ENCODE measurements at regions not wholly inside any gene's neighbourhood (a gene's known extent, or its start where the extent isn't known, plus 50 kb on each side); places are given as distances from the start of the nearest gene placed in this dataset.
"Not testable (repeated sequence)": the region's sequence is repeated elsewhere in the genome, so short reads cannot be mapped to it uniquely, and the experiment has no call there.

DNA sequence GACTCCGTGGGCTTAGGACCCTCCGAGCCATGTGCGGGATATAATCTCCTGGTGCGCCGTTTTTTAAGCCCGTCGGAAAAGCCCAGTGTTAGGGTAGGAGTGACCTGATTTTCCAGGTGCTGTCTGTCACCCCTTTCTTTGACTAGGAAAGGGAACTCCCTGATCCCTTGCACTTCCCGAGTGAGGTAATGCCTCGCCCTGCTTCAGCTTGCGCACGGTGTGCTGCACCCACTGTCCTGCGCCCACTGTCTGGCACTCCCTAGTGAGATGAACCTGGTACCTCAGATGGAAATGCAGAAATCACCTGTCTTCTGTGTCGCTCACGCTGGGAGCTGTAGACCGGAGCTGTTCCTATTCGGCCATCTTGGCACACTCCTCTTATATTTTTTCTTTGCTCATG, 95.1 kb upstream of the FRMD4B start:
- TF ChIP-seq, protein P1, sequence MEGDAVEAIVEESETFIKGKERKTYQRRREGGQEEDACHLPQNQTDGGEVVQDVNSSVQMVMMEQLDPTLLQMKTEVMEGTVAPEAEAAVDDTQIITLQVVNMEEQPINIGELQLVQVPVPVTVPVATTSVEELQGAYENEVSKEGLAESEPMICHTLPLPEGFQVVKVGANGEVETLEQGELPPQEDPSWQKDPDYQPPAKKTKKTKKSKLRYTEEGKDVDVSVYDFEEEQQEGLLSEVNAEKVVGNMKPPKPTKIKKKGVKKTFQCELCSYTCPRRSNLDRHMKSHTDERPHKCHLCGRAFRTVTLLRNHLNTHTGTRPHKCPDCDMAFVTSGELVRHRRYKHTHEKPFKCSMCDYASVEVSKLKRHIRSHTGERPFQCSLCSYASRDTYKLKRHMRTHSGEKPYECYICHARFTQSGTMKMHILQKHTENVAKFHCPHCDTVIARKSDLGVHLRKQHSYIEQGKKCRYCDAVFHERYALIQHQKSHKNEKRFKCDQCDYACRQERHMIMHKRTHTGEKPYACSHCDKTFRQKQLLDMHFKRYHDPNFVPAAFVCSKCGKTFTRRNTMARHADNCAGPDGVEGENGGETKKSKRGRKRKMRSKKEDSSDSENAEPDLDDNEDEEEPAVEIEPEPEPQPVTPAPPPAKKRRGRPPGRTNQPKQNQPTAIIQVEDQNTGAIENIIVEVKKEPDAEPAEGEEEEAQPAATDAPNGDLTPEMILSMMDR (IDR thresholded peaks at IDR 0.05) = not testable (repeated sequence)
- TF ChIP-seq POLR2AphosphoS5 (IDR thresholded peaks at IDR 0.05) = not testable (repeated sequence)
